SH-SY5Y (cell line): ENCODE measurements at regions not wholly inside any gene's neighbourhood (a gene's known extent, or its start where the extent isn't known, plus 50 kb on each side); places are given as distances from the start of the nearest gene placed in this dataset.

Source experiments
- GATA2 ChIP-seq: IDR thresholded peaks from 2 replicates; pipeline ENCODE4 v1.6.1; 2011; ENCODE audit warnings: mild to moderate bottlenecking, low read depth, low read length
- GATA3 ChIP-seq: IDR thresholded peaks from 2 replicates; pipeline ENCODE4 v1.6.1; 2011; ENCODE audit warnings: low read depth, mild to moderate bottlenecking, low read length, moderate library complexity

DNA sequence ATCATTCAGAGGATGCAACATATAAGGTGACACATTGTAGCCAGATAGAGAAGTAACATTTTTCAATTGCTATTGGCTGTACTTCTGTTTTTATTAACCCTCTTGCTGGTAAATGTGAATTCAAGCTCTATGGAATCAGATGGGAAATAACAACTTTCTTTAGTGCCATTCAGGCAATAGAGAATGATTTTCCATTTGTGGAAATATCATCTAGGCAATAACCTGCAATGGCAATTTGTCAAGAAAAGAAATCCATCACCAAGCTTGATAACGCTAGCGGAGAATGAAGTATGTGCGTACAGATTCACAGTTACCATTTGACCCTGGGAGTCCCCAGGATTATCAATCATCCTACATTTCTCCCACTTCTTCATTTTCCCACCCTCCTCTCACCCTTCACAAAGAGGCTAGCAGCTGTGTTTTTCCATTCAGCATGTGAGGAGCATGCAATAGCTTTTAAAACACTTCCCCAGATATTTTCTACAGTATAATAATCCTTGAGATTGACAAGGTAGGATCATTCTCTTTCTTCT, 569.7 kb upstream of the KLF12 start:
- TF ChIP-seq GATA3, result no peak
- no peak for TF ChIP-seq GATA2
